ENCODE measurements at regions not wholly inside any gene's neighbourhood (a gene's known extent, or its start where the extent isn't known, plus 50 kb on each side); places are given as distances from the start of the nearest gene placed in this dataset.

DNA sequence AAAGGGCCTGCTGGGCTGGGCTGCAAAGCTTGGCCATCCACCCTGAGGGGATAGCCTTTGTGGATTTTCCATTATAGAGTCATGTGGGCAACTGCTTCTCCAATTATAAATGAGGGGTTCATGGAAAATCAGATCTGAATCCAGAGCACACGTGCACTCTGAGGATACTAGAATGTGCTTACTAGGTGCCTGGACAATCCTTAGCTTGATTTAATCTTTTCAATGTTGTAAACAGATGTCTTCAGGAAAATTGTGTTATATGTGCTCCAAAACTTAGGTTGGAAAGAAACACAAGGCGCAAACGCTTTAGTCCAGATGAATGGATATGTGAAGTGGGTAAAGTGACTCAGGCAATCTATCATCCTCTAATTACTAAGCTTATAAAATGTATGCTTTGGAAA lies 92.0 kb downstream of the SLC17A6 start:
- Histone ChIP-seq H2AFZ (ENCODE audit: control insufficient read depth, low read depth, low read length) (no peak overlapping the region), H3K9me3 (replicated peaks; ENCODE audit: control insufficient read depth, insufficient read depth, low read length) (no peaks in the 10 kb centered on the region; the same call in 2 of the 3 replicates), H3K9ac (ENCODE audit: control insufficient read depth, insufficient read depth, low read length) (no peak overlapping the region), H3K4me2 (ENCODE audit: control insufficient read depth, insufficient read depth) (no peak overlapping the region), H3K36me3 (ENCODE audit: control insufficient read depth in 2 of 2, insufficient read depth in 2 of 2, low read length in 1 of 2) (no peaks in the 10 kb centered on the region), H3K27ac (ENCODE audit: control insufficient read depth, insufficient read depth) (no peak overlapping the region), H3K79me2 (ENCODE audit: control insufficient read depth, insufficient read depth, low read length) (no peaks in the 10 kb centered on the region), H3K4me3 (no peak overlapping the region), H4K20me1 (ENCODE audit: control insufficient read depth, insufficient read depth) (no peaks in the 10 kb centered on the region), H3K27me3 (replicated peaks in 1 of 2; ENCODE audit: control insufficient read depth in 2 of 2, insufficient read depth in 2 of 2, low read length in 1 of 2) (no peaks in the 10 kb centered on the region), H3K4me1 (ENCODE audit: control insufficient read depth, insufficient read depth, low read length) (no peaks in the 10 kb centered on the region)
- TF ChIP-seq LARP7 (IDR thresholded peaks at IDR 0.05), result no peak
- no peak for TF ChIP-seq NRF1 (conservative IDR thresholded peaks at IDR 0.05; ENCODE audit: low read depth, low read length)
- no peak for TF ChIP-seq ZBTB40 (IDR thresholded peaks at IDR 0.05; ENCODE audit: borderline replicate concordance)
- TF ChIP-seq BHLHE40 (IDR thresholded peaks at IDR 0.05; ENCODE audit: borderline replicate concordance in 1 of 2, low read depth in 2 of 2, low read length in 1 of 2), result no peak
- TF ChIP-seq IRF4 (IDR thresholded peaks at IDR 0.05; ENCODE audit: low read depth, low read length), result no peak
- no peak for TF ChIP-seq MTA2 (IDR thresholded peaks at IDR 0.05; ENCODE audit: low read depth)
- TF ChIP-seq PAX8 (IDR thresholded peaks at IDR 0.05), result no peak
- ChIA-PET RAD21 (ENCODE audit: unreplicated experiment) (interaction anchor here (1.6 kb wide), 1 partner anchor 357 kb away, joined by 3 read pairs; no protein-coding TSS in a partner anchor), CTCF (interaction anchor here (0.7 kb wide), 1 partner anchor 23 kb away, joined by 3 read pairs; no protein-coding TSS in a partner anchor), SMC1A (ENCODE audit: uncharacterized antibody, unreplicated experiment) (no interaction called here), POLR2A (no interaction called here)
- BruUV-seq (replicated peaks), result no TSS peak
- intact Hi-C loops (cut with micrococcal nuclease; ENCODE audit: unreplicated experiment) (no loop called here), in situ Hi-C loops (cut with MboI) (no loop called here)
- FAIRE-seq (no peak), DNase-seq (ENCODE audit: low read depth, low spot score) (no peak), ATAC-seq (no peak)
- 42% methylated on average over 3 of the region's 3 CpGs for WGBS (ENCODE audit: insufficient coverage, insufficient replicate concordance, low lambda C conversion rate, missing lambda C conversion rate)
